Stimulated activated CD4-positive, alpha-beta T cell treated with anti-CD3 and anti-CD28 coated beads, Interleukin-4, amount 100 ng/mL, for 4 hours (primary cell): ENCODE measurements at regions not wholly inside any gene's neighbourhood (a gene's known extent, or its start where the extent isn't known, plus 50 kb on each side); places are given as distances from the start of the nearest gene placed in this dataset.

Source experiments
- DNase-seq, 2 experiments: peaks; one replicate each; pipeline ENCODE4 v3.0.0-alpha.2; 2020

DNA sequence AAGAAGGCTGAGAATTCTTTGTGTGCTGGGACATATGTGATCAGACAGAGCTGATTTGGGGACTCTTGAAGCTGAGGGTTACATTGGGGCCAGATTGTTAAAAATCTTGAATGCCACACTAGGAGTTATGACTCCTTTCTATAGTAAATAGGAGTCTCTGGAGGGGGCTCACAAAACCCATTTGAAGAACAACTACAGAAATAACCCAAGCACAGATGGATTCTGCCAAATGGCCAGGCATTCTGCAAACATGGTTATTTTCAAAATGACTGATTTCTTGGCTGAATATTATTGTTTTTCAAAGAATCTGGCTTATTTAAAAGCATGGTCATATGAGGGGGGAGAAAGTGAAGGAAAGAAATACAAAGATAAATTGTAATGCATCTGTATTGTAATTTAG, 625.5 kb upstream of the TENM4 start:
- DNase-seq: no peak

DNA sequence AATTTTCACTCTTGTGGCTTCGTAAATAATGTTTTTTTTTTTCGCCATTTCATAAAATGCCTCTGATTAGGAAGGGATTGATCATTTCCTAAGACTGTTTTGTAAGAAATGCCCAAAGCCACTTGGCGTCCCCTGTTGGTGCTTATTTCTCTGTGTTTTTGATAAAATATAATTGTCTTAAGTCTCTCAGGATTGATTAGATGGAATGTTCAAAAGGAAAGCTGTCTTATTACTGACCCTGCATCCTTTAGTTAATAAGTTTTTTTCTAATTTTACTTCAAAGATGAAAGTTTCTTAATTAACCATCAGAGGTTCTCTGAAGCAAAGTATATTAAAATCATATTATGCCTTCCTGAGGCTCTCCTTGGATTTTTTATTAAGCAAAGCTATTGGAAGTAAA, 624.3 kb upstream of the TENM4 start:
- DNase-seq: no peak

DNA sequence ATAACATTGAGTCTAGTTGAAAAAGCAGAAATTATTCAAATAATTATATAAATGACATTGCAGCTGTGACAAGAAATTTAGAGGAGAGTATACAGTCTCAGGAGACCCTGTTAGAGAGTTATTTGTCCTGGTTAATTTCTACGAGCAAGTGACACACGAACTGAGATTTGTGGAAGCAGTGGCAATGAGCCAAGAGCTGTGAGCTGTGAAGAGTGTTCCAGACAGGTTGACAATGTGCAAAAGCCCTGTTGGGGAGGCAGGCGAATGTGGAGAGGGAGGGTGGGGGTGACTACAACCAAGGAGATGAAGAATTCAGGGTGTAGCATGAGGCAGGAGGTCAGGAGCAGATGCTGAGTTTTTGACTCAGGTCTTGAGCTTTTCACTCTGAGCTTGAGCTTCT, 620.2 kb upstream of the TENM4 start:
- no peak for DNase-seq

DNA sequence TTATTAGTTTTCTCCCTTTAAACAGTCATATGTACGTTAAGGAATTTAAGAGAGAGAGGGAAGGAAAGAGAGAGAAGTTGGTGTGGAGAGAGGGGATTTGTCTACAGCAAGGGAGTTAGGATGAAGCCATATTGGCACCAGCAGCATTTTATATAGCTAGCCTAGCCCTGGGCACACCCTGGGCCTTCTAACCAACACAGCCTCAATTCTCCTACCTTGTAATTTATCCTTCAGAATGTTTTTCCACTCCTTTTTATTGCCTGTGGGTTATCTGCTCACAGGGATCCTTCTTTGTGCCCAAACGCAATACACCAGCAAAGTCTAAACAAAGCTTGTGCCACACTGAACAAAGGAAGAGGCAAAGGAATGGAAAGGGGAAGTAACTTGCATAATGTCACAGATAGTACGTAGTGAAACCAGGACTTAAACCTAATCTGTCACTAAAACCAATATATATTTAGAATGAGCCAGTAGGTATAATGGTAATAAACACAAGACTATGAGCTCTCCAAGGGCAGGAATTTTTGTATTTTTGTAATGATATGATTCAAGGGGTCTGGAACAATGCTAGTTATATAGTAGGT, 613.8 kb upstream of the TENM4 start:
- no peak for DNase-seq

DNA sequence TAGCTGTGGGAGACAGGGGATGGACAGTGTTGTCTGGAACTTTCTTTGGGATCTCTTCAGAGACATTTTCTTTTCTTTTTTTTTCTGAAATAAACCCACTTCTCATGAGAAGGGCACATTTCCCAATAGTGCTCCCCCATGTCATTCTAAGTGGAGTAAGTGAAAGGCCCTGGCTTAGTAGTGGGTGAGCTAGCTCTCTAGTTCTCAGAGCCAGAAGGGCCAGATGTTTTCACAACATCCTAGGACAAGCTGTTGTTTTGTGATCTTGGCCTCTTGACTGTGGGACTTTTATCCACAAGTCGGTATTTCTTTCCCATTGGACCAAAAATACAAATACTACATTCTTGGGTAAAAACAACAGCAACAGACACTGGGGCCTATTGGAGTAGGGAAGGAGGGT, 607.7 kb upstream of the TENM4 start:
- no peak for DNase-seq

DNA sequence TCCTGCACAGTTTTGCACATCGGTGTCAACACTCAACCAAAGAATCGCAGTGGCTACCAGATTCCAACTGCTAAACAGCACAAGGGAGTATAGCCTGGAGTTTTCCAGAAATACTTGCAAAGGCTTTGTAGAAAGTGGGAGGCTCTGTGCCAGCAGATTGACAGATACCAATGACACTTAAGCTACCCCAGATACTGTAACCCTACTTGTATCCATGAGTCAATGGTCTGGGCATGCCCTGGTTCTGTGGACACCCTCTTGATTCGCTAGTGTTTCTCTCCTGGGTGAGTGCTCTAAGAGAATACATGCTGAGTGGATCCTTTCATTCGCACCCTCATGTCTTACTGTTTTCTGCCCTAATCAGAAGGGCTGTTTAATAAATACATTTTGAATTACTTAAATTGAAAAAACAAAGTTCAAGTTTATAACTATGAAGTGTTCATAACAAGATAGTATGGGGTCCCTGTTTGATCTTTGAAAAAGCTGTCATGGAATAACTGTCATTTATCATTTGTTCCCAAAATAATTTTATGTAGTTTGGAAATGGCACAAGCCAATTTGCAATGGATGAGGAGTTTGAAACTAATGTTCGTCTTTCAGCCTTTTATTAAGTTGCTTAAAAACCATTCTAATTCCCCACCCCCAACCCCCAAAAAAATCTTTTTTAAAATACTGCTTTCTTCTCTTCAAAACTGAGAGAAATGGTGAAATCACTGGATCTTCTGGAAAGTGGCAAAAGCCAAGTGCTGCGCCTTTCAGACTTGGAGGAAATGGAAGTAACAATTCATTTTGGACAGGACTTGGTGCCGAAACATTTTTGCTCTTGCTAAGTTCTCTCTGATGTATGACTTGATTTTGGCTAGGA, 600.5 kb upstream of the TENM4 start:
- DNase-seq: no peak

DNA sequence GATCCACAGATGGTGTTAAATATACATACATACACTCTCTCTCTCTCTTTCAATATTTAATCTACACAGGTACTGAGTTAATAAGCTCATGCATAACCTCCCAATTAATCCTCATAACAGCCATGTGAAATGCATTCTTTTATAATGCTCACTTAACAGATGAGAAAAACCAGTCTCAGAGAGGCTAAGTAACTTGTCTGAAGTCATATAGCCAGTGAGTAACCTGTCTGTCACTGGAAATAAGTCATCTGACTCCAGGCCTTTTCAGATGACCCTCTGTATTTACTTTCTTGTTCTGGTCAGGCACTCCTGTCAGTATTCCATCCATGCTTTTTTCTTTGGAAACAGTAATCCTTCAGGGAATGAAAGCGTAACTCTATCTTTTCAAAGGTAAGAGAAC, 594.0 kb upstream of the TENM4 start:
- no peak for DNase-seq

DNA sequence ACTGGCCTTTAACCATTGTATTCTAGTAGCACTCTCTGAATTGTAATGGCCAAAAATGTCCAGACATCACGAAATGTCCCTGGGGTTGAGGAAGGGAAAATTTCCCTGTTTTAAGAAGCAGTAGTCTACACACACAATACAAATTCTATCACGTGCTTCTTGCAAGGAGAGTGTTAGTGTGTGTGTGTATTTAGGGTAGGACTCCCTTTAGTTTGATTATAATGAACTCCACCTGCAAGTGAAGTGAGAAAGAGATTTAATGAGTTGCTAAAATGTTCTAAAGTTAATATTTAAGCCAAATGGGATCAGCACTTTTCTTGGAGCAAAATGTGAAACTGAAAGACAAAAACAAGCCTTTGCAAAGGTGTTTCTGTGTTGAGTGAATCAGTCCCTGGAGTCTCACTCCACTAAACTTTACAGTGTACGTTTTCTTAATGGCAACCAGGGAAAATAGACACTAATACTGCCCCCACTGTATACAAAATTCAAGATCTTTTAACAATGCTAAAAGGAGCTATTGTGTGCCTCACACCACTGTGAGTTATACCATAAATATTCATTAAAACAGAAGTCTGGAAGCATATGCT, 590.3 kb upstream of the TENM4 start:
- no peak for DNase-seq

DNA sequence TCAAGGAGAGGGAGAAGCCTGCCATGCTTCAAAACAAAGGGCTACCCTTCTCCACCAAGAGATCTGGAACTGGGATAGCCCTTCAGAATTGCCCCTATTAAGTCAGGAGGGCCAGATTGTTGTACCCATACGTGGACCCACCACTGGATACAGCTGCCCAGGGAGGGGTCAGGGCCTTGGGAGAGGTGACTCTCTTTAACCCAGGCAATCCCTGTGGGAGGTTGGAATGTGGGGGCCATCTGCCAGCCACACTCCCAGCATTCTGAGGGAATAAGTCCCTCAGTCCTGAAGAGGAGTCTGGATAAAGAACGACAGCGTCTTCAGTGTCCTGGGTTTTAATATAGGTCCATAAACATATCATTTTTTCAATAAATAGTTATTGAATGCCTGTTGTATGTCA, 588.2 kb upstream of the TENM4 start:
- DNase-seq: no peak

DNA sequence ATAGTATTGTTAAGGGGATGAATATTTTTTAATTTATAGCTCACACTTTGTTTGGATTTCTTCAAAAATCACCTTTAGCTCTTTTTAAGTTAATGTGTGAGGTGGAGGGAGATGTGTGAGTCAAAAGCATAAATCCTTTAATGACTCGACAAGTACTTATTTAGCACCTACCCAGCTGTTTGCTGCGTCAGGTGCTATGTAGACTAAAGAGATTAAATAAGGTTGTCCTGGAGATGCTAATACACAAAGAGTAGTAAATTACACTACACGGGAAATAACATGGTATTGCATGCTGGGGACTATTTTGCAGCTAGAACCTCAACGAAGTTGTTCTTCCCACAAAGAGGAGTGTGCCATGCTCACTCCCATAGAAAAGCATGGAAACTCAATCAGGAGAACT, 583.3 kb upstream of the TENM4 start:
- no peak for DNase-seq

DNA sequence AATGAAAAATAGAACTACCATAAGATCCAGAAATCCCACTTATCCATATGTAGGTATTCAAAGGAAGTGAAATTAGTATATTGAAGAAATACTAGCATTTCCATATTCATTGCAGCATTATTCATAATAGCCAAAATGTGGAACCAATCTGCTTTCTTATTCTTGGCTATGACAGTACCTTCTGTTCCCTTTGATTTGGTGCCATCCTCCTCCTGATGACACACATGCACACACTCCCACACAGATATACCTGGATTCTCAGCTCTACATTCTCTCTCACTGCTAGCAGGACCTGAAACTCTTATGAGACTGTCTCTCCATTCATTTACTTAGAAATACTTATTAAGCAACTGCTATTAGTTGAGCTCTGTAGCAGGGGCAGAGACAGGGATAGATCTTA, 582.6 kb upstream of the TENM4 start:
- DNase-seq: no peak

DNA sequence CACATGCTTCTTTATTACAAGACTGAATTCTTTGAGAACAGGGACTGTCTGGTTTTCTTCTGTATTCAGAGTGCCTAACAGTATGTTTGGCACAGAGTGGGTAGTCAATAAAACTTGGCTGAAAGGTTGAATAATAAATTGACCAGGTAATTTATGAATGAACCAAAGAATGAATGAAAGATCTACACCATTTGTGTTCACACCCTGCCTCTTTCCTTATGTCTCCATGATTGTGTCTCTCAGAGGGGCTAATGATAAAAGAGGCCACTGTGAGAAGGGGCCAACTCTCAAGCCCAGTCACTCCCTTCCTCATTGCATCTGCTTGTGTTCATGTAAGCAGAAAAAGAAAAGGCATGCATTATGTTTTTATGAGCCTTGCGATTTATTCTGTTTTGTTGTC, 569.7 kb upstream of the TENM4 start:
- no peak for DNase-seq

DNA sequence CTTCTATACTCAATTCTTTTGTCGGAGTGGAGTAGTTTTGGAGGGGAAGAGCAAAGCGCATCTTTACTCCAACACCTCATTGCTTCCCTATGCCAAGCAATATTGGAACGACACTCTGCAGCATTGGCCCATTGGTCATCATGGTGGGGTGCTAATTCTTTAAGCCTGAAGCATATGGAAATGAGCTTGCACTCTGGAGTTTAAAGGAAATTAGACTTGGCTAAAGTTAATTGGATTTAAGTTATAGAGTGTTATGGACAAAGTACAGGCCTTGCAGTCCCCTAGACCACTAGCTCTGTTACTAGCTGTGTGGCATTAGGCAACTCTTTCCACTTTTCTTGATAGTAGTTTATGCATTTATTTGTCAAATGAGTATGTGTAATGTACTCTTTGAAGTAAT, 568.3 kb upstream of the TENM4 start:
- no peak for DNase-seq

DNA sequence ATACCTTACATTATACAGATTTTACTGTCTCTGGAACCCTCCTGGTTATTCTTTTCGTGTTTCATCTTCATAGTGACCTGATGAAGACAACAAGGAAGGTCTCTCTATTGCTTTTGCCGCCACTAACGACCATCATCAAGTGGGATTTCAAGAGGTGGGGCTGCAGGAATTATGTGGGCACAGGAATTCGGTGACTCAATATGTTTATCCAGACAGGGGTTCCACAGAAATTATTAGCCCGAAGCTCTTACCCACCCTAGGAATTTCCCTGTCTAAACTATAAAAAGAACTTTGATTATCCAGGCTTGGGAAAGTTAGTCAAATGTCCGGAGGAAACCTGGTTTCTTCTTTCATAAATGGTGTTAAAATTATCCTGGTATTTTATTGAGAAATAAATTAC, 566.8 kb upstream of the TENM4 start:
- no peak for DNase-seq

DNA sequence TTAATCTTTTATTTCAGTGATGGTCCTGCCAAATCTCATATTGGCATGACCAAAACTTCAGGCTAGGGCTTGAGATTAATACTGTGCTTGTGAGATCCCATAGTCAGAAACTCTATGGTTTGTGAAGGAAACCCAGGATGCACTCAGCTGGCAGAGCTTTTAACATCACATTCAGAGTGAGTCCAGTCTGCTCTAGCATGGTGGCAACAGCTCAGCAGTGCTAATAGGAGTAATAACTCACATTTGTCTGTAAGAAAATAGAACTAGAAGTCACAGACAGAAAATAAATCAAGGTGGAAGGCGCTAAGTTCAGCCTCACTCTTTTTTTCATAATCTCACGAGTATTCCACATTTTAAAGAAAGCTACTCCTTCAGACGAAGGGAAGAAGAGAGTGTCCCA, 549.3 kb upstream of the TENM4 start:
- DNase-seq: no peak

DNA sequence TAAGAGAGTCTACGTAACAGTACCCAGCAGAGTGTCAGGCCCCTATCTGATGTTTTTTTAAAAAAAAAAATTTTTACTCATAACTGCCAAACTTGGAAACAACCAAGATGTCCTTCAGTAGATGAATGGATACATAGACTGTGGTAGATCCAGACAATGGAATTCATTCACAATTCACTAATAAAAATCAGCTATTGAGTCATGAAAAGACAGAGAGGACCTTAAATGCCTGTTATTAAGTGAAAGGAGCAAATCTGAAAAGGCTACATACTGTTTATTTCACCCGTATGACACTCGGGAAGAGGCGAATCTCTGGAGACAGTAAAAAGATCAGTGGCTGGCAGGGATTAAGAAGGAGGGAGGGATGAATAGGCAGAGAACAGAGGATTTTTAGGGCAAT, 541.4 kb upstream of the TENM4 start:
- DNase-seq: no peak

DNA sequence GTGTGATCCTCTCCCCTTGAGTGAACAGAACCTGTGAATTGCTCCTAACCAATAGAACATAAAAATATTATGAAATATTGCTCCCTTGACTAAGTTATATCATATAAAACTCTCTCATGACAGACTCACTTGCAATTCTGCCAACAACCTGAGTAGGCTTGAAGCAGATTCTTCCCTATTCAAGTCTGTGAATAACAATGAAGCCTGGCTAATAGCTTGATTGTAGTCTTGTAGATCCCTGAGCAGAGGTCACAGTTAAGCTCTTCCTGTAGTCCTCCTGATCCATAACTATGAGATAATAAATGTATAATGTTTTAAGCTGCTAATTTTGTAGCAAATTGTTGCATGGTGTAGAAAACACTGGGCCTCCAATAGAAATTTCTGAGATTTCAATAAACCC, 540.1 kb upstream of the TENM4 start:
- DNase-seq: no peak

DNA sequence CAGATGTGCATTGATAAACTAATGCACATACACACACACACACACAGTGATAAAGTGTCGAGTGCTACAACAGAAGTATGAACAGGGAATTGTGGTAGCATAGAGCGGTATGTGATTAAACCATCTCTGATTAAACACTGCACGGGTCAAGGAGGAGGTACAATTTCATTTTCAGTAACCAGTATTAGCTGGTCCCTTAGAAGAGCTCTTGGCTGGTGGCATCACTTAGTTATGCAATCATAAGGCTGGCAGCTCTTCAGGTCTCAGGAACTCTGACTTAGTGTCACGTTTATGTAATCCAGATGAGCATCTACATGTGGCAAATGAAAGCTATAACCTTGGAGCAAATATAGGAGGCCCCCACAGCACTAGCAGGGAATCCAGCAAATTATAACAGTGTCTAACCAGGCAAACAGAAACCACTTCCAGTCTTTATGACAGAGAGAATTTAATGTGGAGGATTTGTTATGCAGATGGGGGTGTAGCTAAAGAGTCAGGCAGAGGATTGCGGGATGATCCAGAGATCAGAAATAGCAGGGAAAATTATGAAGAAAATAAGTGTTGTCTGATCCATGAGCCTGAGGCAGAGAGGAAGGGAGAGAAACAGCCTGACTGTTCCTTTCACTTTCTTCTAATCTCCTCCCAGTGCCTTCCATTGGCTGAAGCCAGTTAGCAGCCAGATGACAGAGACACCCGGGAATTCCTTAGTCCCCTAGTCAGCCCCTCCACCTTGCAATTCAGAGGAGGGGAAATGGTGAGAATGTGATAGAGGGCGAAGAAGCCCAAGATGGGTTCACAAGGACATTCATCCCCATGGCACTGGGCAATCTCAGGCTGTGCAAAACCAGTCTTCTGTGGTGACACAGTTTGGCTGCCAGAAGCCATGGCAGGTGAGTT, 533.1 kb upstream of the TENM4 start:
- DNase-seq: no peak

DNA sequence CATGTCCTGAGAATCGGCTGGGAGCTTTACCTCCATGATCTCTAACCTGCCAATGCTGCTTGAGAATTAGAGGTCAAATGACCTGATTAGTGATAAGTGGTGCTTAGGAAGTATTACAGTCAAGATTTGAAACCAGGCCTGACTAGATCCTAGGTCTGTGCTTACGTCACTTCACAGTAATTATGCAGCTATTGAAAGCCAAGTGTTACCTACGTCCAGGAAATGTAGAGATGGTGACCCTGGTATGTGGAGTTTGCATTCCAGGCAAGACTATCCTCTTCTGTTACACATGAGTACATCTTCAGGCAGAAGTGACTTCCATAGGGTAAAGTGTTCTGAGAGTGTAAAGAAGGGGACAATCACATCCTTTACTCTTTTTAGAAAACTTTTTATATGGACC, 530.4 kb upstream of the TENM4 start:
- no peak for DNase-seq

DNA sequence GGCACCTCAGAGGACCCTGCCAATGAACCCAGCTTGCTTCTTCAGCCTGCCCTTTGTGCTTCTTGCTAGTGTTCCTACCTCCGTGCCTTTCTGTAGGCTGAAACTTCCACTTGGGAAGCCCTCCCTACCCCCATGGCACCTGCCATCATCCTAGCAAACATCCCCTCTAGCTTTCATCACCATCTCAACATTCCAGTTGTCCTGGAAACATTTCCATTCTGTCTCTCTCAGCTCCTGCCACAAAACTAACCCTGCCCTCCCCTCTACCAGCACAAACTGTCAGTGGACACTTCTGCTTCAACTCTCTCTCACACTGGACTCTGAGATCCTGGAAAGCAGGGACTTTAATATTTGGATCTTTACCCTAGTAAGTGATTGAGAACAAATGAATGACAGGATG, 525.8 kb upstream of the TENM4 start:
- DNase-seq: no peak

DNA sequence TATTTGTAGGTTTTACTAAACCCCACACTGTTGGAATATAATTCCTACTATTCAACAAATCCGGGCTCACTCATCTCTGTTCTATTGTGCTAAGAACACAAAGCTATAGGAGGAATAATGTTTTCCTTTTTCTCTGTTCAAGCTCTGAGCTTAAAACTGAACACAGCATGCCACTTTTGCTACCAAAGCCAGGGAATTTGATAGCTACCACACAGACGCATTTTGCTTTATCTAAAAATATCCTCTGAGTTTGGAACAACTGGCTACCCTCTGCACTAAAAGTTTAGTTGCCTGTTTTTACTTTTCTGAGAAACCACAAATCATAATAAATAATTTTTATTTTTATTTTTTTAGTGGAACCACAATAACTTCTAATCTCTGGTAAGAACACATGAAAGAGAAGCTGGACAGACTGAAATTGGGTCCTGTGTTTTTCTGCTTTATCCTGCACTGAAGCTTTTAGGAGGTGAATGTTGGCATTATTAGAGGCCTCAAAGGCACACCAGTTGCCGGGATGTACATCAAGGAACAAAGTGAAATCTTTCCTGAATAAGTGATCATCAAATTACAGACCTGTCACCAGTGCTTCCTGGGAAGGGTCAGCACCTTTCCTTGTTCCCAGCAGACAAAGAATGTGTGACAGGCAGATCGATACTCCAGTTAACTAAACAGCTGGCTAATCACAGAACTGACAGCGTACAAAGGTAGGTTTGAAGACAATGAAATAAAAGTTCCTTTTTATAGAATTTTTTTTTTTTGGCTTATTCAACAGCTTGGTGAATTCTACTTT, 523.2 kb upstream of the TENM4 start:
- DNase-seq: no peak

DNA sequence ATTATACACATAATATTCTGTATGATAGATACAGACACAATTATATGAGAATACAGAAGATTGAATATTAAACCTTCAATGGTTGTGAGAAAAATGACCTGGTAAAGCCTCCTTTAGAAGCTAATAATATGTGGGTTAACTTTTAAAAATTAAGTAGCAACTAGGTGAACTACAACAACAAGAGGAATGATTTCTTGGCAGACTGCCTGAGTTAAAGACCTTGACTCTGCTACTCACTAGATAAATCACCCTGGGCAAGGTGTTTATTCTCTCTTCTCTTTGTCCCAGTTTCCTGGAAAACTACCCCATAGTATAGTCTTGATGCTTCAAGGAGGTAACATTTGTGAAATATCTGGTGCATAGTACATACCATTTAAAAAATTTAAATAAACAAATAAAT, 519.6 kb upstream of the TENM4 start:
- DNase-seq: no peak

DNA sequence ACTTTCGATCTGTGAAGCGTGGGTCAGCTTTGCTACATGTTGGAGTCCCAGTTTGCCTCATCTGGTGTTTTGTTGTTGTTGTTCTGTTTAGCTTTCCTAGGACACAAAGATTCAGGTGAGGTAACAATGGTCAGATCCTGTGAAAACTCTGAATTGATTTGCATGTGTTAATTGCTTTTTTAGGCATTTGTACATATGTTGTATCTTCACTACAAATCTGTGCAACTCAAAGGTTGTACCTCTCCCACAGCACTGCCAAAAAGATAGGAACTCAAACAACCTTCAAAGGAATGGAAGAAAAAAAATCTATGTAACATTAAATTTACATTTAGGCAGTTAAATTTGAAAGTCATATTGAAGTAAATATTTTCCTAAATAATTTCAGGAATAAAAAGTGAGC, 518.5 kb upstream of the TENM4 start:
- no peak for DNase-seq
